G401 (cell line): ENCODE measurements at regions not wholly inside any gene's neighbourhood (a gene's known extent, or its start where the extent isn't known, plus 50 kb on each side); places are given as distances from the start of the nearest gene placed in this dataset.
"Not testable (repeated sequence)": the region's sequence is repeated elsewhere in the genome, so short reads cannot be mapped to it uniquely, and the experiment has no call there.

Experiments
- DNase-seq: peaks from one replicate; pipeline ENCODE4 v3.0.0-alpha.2; 2015; ENCODE audit warnings: low spot score
- in situ Hi-C: cut with HindIII; loops from 2 replicates; pipeline ENCODE4 v1.10.0; 2016; ENCODE audit warnings: low sequenced_read_pairs, mixed read lengths

DNA sequence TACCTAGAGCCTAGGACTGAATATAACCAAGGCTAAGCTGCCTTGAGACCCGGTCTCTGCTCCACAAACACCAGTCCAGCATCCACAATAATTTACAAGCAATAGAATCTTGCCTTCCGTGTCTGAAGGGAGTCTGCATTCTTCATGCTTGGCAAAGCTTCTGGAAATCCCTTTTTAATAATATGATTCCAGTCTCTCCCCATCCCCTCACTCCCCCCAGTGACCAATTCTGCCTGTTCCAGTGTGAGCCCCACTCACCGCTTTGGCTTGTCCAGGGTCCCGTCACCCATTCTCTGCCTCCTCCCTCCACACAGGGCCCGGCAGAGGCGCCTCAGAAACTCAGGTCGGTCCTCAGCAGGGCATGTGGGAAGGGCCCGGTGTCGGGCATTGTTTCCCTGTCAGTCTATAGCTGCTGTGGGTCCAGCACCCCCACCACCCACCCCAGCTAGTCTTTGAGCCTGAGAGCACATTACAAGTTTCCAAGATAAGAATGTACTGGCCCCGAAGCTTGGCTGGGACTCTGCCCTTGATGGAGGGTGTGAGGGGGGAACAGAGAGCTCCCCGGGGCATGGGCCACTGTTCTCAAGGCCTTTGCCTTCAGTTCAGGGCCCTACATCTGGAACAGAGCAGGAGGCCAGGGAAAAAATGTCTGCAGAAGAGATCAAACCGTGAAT lies 129.7 kb upstream of the MYCN start:
- in situ Hi-C loops, result no loop called here
- no peak for DNase-seq

DNA sequence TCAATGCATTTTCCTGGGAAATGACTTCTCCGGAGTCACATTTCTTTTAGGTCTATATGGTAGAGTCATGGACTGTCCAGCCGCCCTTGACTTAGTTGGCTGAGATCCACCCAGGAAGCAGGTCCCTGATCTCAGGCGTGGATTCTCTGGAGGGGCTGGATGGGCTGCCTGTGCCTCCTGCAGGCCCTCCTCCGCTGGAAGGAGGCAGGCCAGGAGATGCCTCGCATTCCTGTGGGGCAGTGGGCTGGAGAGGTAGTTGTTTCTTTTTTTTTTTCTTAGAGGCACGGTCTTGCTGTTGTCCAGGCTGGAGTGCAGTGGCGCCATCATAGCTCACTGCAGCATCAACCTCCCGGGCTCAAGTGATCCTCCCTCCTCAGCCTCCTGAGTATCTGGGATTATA lies 129.0 kb upstream of the MYCN start:
- DNase-seq, result no peak
- in situ Hi-C loops, result no loop called here

DNA sequence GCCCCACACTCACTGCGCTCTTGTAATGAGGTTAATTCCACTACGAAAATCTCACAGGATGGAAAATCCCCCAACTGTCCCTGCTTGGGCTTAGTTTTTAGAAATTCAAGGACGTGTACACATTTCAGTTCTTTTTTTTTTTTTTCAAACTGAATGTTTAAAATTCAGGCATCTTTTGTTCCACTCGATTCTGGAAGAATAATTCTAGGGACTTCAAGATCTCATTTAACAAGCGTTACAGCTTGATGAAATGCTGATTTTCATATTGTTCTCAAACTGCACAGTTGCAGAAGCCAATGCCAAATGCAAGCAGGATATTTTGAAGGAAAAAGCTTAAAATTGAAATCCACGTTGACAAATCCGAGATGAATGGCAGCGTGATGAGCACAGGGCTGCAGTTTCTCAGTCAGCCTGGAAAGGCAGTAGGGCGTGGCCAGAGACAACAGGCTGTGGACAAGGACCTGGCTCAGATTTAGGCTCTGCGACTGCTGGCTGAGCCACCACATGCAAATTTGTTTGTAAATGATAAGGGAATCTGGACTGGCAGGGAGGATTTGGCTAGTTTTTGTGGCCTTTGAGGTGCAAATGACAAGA lies 128.1 kb upstream of the MYCN start:
- no peak for DNase-seq
- in situ Hi-C loops, result no loop called here

DNA sequence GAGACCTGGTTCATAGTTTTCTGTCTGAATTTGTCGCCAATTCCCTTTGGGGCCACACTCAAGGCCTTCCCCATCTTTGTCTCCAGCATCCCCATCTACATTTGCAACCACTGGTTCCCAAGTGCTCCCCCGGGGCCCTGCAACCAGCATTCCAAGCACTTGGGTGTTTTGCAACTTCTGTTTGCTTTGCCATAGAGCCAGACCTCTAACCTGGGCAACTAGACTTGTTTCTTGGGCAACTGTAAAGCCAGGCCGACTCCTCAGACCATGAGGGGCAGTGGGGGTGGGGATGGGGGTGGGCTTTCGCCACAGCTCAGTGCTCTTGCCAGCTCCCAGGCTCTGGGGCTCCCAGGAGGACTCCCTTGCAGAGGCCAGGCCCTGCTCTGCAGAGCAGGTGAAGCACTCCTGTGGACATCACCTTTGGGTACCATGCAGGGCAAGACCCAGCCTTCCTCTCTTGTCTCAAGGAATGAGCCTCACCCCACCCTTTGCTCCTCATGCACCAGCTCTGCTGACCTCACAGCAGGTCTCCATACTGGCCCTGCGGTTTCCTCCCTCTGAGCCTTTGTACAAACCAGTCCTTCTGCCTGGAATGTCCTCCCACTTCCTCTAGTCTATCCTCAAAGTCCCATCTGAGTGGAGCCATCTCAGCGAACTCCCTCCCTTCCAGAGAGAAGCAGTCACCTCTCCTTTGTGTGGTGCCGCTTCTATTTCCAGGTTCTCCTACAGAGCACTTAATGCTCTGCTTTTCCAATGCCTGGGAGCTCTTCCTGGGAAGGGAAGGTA lies 126.7 kb upstream of the MYCN start:
- in situ Hi-C loops, result no loop called here
- no peak for DNase-seq

DNA sequence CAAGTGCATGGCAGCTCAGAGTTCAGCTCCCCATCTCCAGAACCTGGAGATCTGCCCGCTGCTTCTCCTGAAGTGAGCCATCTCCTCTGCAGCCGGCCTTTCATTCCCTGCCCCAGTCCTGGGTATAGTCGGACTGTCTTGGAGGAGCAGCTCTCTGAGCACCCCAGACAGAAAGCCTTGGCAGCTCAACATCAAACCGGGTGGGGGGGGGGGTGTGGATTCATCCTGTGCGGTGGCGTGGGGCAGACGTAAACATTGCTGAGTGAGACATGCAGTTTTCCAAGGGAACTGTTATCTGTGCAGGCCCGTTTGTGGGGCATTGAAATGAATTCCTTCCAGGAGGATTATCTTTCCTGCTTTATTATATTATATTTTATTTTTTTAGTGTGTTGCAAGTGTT lies 125.9 kb upstream of the MYCN start:
- in situ Hi-C loops, result no loop called here
- no peak for DNase-seq

DNA sequence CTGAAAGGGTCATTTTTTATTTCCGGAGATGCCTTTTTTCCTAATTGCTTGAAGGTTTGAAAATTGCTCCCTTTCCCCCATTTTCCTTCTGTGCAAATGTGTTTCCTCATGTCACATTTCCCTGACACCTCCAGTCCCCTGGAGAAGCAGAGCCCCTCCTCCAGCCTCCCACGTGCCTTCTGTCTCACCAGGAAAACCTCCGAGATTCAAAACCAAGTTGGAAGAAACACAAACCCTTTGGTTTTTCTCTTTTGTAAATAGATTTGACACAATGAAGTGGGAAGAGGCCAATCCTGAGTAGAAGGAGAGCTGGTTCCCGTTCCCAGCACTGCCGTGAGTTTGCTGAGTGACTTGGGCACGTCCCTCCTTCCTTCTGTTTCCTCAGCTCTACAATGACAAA lies 125.4 kb upstream of the MYCN start:
- DNase-seq, result no peak
- in situ Hi-C loops, result no loop called here

DNA sequence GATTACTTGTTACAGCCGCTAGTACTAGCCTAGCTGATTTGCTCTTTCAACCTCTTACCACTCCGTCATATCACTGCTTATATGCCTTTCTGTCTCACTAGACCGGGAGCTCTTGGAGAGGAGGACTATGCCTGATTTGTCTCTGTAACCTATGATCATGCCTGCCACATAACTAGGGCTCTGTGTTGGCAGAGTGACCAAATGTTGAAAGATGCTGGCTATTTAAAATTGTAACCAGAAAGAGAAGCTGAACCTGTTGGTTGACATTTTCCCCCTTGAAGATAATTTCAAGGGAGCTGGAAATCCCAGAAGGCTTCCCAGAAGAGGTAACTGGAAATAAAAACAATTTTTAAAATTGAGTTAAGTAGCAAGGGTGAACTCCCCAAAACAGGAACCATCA lies 124.1 kb upstream of the MYCN start:
- DNase-seq, result no peak
- in situ Hi-C loops, result no loop called here

DNA sequence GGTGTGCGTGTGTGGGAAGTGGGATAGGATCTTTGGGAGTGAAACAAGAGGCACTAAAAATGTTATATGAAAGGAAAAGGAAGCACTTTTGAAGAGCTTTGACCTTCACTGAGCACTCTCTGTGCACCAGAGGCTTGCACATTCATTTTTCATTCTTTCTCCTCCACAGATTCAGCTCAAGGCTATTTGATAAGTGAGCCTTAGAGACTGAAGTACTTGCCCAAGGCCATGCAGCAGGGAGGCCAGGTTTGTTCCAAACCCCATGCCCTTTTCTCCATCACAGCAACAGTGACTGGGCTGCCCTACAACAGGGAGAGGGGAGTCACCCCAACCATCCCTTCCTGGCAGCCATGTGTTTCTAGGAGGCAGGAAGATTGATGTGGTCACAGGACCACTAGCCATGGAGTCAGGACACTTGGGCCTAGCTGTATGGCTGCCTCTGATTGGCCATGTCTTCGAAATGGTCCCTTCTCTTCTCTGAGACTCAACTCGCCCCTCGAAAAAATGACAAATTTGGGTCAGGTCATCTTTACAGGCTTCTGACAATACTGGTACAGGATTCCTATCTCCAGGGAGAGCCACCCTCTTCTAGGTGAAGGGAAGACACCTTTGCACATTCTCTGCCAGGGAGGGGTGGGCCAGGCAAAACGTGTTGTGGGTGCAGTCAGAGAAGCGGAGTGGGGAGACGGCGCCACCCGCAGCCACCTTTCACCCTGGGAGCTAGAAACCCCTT lies 123.5 kb upstream of the MYCN start:
- in situ Hi-C loops, result no loop called here
- no peak for DNase-seq

DNA sequence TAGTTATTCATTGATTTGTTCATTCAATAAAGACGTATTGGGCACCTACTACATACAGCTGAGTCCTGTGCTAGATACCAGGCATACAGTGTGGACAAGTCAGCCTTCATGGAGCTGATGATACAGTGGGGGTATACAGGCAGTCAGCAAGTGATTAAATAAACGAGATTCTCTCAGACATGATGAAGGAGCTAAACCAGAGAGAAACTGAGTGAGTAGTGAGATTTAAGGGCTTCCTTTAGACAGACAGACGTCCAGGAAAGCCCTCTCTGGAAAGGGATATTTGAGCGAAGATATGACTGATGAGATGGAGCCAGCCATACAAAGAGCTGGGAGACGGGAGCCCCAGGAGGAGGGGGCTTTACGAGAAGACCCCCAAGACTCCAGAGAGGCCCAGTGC lies 122.6 kb upstream of the MYCN start:
- in situ Hi-C loops, result no loop called here
- DNase-seq, result no peak

DNA sequence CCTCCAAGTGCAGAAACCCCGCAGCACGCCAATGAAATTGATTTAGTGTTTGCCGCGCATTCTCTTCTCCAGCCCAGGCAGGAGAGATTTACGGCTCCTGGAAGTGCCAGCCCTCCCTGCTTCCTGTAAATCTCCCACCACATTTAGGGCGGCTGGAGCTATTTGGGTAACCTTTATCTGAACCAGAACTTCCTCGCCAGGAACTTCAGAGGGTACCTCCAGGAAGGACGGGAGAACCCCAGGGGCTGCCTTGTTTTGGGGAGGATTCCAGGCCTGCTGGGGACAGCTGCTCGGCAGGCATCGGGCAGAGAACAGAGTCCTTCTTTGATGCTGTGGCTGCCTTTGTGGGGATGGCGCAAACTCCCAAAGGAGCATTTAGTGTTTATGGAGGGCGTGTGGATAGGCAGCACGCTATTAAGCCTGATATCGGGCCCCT lies 122.0 kb upstream of the MYCN start:
- no peak for DNase-seq
- in situ Hi-C loops, result no loop called here

DNA sequence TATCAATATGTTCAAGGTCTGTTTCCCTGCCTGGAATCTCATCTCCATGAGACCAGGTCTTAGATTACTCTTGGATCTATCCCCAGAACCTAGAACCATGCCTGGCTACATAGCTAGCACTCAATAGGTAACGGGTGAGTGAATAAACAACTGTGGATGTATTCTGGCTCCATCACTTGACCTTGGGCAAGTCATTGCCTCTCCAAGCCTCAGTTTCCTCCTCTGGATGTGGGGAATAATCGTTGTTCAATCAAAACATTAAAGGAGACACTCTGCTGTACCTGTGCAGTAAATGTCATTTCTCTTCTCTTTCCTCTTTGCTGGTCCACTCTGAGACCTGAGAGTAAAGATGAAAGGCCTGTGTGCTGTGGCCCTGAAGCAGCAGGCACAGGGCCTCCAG lies 121.5 kb upstream of the MYCN start:
- DNase-seq, result no peak
- in situ Hi-C loops, result no loop called here

DNA sequence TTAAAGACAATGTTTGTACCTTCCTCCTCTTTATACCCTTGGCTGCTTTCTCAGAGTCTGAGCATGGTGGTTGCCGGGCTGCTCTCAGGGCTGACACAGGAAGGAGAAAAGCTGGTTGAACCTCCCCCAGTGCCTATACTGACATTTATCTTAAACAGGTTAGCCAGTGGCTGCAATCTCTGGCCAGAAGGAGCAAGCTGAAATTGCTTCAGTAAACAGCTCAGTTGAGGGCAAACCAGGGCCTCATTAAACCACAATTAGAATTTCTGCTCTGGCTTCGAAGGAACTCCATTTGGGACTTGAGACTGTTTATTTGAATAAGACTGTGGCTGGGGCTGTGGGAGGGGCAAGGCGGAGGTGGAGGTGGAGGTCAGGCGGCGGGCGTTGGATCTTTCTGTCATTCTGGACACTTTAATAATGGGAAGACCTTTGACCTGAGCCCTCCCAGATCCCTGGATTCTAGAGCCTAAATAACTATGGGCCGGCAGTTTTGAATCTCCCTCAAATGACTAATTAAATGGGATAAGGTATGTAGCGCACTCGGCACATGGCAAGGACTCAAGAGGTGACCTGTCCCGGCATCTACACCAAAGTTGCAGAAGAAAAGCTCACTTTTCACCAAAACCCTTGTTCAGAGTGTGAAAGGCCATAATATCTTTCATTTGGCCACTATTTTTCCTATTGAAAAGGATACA lies 120.6 kb upstream of the MYCN start:
- no peak for DNase-seq
- in situ Hi-C loops, result no loop called here

DNA sequence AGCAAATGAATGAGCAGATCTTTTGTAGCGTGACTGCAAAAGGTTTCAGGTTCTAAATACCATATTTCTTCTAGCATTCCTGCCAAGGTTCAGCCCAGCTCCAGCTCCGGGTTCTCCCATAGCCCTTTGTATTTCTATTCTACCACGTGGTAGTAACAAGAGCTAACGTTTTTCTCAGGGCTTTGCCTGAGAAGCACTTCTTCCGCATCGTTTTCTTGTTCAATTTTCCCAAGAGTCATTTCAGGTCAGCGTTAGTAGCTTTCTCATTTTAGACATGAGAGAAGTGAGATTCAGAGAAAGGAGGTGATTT lies 120.1 kb upstream of the MYCN start:
- no peak for DNase-seq
- in situ Hi-C loops, result no loop called here

DNA sequence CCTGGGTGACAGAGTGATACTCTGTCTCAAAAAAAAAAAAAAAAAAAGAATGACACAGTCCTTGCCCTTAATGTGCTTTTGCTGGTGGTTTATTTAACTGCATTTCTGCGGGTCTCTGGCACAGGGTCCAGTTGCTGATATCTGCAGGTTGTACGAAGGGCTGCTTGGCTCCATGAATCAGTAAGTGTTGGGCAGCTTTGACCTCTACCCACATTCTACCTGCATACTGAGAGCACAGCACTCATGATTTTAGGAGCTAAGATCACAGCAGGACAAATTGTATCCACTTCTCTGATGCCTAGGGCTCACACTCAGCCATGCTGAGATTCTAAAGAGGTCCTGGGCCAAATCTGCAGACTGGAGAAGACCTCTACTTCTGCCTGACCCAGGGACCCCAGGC lies 119.4 kb upstream of the MYCN start:
- in situ Hi-C loops, result no loop called here
- no peak for DNase-seq

DNA sequence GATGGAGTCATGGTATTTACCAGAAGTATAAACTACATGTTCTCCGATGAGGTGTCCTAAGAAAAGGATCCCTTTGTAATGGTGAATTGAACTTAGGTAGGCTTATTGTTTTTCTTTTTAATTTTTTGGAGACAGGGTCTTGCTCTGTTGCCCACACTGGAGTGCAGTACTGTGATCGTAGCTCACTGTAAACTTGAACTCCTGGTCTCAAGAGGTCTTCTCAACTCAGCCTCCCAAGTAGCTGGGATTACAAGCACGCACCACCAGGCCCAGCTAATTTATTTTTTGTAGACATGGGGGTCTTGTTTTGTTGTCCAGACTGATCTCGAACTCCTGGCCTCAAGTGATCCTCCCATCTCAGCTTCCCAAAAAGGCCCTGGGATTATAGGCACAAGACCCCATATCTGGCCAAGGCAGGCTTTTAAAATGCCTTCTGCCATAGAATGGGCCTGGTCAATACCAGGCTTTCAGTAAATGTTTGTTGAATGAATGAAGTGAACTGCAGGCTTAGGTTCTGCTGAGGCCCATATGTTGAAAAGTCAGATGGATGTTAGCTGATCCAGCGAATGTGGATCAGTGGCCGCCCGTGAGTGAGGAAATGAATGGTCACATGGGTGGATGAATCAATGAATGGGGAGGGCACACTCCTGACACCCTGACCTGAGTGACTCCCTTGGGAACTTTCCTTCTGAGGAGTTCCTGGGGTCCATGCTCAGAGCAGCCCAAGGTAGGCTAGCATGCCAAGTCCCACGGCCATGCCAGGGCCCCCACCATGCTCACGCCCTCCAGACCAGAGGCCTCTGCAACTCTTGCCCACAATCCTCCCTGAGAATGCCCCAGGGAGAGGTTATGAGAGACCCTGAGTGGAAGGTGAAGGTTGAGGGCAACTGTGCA lies 118.0 kb upstream of the MYCN start:
- in situ Hi-C loops, result no loop called here
- no peak for DNase-seq

DNA sequence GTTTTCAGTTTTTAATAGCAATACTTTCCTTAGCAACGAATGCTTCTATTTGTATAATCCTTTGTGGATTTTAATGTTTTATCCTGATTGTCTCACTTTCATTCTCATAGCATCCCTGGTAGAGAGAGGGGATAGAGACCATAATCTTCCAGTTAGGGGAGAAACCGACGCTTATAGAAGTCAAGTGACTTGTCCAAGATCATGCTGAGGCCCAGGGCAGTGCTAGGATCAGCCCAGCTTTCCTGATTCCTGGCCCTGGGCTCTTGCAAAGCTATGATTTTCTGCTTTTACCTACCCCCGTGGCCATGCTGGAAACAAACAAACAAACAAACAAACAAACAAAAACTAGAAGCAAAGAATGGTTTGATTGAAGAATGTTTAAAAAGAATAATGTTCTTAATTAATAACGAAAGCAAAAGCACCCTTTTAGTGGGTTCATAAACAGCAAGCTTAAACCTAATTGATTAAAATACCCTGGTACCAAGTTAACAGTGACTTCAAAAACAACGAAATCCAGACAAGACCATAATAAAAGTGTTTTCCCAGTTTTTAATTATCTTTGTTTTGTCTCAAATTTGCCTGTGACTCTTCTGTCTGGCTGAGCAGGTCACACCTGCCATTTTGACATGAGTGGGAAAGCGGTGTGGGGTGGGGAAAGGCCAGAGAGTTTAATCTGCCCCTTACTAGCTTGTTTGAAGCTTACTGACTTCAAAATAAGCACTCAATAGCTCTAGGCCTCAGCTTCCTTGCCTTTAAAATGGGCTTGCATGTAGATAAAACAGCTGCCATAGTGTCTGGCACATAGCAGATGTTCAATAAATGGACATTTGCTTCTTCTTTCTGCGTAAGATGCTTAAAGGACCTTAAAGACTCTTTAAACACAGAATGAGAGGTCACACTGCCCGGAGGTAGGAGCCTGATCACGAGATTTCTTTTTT lies 116.6 kb upstream of the MYCN start:
- DNase-seq, result no peak
- in situ Hi-C loops, result no loop called here

DNA sequence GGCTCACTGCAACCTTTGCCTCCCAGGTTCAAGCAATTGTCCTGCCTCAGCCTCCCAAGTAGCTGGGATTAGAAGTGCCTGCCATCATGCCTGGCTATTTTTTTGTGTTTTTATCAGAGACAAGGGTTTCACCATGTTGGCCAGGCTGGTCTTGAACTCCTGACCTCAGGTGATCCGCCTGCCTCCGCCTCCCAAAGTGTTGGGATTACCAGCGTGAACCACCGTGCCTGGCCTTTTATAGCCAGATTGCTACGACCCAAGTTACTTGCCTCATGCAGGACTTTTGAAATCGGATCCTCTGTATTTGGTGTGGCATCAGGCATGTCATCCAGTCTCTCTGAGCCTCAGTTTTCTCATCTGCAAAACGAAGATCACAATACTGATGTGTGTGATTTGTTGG lies 115.9 kb upstream of the MYCN start:
- DNase-seq, in situ Hi-C loops: not testable (repeated sequence)
